ENCODE measurements at regions not wholly inside any gene's neighbourhood (a gene's known extent, or its start where the extent isn't known, plus 50 kb on each side); places are given as distances from the start of the nearest gene placed in this dataset.

DNA sequence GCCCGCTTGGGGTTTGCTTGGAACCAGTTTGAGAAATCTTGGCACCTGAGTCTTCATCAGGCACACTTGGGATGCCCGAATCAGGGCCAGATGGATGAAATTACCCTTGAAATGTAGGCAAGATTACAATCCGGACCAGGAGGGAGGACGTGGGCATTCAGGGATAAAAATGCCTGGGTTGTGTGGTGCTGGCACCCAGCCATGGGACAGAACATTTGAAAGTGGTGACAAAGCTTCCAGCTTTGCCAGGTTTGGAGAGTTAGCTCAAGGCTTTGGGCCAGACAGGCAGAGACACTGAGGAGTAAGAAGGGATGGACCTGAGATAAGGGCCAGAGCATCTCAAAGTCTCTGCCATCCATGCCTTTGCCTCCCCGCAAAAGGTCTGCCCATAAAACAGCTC is 182.2 kb downstream of the TTC32 start:
- TF ChIP-seq, protein P1, sequence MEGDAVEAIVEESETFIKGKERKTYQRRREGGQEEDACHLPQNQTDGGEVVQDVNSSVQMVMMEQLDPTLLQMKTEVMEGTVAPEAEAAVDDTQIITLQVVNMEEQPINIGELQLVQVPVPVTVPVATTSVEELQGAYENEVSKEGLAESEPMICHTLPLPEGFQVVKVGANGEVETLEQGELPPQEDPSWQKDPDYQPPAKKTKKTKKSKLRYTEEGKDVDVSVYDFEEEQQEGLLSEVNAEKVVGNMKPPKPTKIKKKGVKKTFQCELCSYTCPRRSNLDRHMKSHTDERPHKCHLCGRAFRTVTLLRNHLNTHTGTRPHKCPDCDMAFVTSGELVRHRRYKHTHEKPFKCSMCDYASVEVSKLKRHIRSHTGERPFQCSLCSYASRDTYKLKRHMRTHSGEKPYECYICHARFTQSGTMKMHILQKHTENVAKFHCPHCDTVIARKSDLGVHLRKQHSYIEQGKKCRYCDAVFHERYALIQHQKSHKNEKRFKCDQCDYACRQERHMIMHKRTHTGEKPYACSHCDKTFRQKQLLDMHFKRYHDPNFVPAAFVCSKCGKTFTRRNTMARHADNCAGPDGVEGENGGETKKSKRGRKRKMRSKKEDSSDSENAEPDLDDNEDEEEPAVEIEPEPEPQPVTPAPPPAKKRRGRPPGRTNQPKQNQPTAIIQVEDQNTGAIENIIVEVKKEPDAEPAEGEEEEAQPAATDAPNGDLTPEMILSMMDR (tag by site-specific recombination; IDR thresholded peaks at IDR 0.05): no peak
- TF ChIP-seq ZNF132 (tag by site-specific recombination; IDR thresholded peaks at IDR 0.05; ENCODE audit: borderline replicate concordance) (no peak), ZEB2 (tag by site-specific recombination; IDR thresholded peaks at IDR 0.05) (no peak), MYNN (tag by site-specific recombination; IDR thresholded peaks at IDR 0.05; ENCODE audit: borderline replicate concordance) (no peak), KLF16 (tag by site-specific recombination; IDR thresholded peaks at IDR 0.05) (no peak), ZNF266 (tag by site-specific recombination; IDR thresholded peaks at IDR 0.05; ENCODE audit: low read depth) (no peak), ZNF121 (tag by site-specific recombination; IDR thresholded peaks at IDR 0.05) (no peak), TCF7L2 (IDR thresholded peaks at IDR 0.05; ENCODE audit: borderline replicate concordance, low read depth, low read length) (no peak), ZNF175 (tag by site-specific recombination; IDR thresholded peaks at IDR 0.05) (no peak), ZNF391 (tag by site-specific recombination; IDR thresholded peaks at IDR 0.05; ENCODE audit: borderline replicate concordance, low read depth) (no peak), ZNF324 (tag by site-specific recombination; IDR thresholded peaks at IDR 0.05) (no peak)
- TF ChIP-seq, protein P2, sequence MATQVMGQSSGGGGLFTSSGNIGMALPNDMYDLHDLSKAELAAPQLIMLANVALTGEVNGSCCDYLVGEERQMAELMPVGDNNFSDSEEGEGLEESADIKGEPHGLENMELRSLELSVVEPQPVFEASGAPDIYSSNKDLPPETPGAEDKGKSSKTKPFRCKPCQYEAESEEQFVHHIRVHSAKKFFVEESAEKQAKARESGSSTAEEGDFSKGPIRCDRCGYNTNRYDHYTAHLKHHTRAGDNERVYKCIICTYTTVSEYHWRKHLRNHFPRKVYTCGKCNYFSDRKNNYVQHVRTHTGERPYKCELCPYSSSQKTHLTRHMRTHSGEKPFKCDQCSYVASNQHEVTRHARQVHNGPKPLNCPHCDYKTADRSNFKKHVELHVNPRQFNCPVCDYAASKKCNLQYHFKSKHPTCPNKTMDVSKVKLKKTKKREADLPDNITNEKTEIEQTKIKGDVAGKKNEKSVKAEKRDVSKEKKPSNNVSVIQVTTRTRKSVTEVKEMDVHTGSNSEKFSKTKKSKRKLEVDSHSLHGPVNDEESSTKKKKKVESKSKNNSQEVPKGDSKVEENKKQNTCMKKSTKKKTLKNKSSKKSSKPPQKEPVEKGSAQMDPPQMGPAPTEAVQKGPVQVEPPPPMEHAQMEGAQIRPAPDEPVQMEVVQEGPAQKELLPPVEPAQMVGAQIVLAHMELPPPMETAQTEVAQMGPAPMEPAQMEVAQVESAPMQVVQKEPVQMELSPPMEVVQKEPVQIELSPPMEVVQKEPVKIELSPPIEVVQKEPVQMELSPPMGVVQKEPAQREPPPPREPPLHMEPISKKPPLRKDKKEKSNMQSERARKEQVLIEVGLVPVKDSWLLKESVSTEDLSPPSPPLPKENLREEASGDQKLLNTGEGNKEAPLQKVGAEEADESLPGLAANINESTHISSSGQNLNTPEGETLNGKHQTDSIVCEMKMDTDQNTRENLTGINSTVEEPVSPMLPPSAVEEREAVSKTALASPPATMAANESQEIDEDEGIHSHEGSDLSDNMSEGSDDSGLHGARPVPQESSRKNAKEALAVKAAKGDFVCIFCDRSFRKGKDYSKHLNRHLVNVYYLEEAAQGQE (tag by site-specific recombination; IDR thresholded peaks at IDR 0.05): no peak
- TF ChIP-seq, protein P3, sequence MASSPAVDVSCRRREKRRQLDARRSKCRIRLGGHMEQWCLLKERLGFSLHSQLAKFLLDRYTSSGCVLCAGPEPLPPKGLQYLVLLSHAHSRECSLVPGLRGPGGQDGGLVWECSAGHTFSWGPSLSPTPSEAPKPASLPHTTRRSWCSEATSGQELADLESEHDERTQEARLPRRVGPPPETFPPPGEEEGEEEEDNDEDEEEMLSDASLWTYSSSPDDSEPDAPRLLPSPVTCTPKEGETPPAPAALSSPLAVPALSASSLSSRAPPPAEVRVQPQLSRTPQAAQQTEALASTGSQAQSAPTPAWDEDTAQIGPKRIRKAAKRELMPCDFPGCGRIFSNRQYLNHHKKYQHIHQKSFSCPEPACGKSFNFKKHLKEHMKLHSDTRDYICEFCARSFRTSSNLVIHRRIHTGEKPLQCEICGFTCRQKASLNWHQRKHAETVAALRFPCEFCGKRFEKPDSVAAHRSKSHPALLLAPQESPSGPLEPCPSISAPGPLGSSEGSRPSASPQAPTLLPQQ (tag by site-specific recombination; IDR thresholded peaks at IDR 0.05): no peak
